HG03378 (cell line): ENCODE measurements at regions not wholly inside any gene's neighbourhood (a gene's known extent, or its start where the extent isn't known, plus 50 kb on each side); places are given as distances from the start of the nearest gene placed in this dataset.
"Not testable (repeated sequence)": the region's sequence is repeated elsewhere in the genome, so short reads cannot be mapped to it uniquely, and the experiment has no call there.

ENCODE experiments used
- ATAC-seq: cut with Tn5 transposase; IDR thresholded peaks from one replicate; pipeline ENCODE4 v1.9.1; 2021; ENCODE audit warnings: mild to moderate bottlenecking, moderate library complexity; ENCODE audit not compliant: unreplicated experiment

DNA sequence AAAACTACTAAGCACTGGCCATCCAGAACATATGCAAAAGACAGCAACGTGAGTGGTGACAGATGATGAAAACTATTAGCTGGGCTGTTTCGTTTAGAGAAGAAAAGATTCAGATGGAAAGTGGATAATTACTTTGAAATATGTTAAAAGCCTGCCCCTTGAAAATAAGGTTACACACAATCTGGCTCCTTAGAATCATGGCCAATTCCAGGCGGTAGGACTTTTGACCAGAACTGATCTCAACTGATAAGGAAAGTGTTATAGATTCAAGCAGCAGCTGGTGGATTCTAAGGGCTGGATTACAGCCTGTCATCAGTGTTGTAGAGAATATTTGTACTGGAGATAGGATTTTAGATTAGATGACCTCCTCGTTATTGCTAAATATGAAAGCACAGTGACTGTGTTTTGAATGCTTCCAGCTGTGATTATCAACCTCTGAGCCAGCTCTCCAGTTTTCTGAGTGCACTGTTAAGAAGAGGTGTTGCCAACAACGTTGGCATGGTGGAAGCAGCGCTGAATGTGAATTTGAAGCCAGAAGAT lies 75.1 kb downstream of the KBTBD2 start:
- ATAC-seq: not testable (repeated sequence)

DNA sequence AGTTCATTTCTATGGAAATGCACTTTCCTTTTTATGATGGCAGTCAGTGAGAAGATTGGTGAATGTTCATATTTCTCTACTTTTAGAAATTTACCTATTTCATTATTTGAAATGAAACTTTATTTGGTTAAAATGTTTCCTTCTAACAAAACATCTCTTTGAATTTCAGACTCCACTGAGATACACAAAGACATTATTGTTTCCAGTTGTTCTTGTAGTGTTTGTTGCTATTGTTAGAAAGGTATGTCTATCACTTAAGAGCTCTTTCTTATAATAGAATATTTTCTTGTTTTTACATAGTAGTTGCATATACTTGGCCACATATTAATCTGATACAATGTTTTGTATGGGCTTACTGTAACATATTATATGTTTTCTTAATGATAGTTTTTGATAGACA lies 76.8 kb downstream of the KBTBD2 start:
- not testable (repeated sequence) for ATAC-seq

DNA sequence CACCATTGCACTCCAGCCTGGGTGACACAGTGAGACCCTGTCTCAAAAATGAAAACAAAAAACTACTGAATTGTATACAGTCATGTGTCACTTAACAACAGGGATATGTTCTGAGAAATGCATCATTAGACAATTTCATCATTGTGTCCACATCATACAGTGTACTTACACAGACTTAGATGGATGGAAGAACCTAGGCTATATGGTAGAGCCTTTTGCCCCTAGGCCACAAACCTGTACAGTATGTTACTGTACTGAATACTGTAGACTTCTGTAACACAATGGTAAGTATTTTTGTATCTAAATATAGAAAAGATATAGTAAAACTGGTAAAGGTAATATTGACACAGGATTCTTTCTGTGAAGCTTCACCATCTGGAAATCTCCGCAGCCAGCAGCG lies 81.7 kb downstream of the KBTBD2 start:
- no peak for ATAC-seq

DNA sequence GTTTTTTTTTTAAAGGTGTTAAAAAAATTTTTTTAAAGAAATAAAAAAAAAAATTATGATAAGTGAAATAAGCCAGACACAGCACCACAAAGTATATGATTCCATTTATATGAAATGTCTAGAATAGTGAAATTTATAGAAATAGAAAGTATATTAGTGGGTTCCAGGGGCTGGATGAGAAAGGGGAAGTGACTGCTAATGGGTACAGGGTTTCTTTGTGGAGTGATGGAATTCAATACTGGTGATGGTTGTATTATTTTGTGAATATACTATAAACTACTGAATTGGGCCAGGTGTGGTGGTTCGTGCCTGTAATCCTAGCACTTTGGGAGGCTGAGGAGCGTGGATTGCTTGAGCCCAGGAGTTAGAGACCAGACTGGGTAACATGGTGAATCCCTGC lies 82.2 kb downstream of the KBTBD2 start:
- ATAC-seq: no peak

DNA sequence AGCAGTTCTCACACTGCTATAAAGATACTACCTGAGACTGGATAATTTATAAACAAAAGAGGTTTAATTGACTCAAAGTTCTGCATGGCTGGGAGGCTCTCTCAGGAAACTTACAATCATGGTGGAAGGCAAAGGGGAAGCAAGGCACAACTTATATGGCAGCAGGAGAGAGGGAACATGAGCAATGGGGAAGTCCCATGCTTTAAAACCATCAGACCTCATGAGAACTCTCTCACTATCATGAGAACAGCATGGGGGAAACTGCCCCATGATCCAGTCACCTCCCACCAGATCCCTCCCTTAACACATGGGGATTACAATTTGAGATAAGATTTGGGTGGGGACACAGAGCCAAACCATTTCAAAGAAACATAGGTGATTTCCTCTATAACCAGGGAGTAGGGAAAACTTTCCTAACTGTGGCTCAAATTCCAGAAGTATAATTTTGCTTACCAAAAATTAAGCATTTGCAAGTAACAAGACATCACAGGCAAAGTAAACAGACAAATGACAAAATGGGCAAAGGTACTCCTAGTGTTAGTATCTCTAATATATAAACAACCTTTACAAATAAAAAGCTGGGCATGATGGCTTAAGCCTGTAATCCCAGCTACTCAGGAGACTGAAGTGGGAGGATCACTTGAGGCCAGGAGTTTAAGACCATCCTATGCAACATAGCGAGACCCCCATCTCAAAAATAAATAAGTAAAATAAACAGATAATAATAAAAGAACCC lies 88.0 kb downstream of the KBTBD2 start:
- no peak for ATAC-seq

DNA sequence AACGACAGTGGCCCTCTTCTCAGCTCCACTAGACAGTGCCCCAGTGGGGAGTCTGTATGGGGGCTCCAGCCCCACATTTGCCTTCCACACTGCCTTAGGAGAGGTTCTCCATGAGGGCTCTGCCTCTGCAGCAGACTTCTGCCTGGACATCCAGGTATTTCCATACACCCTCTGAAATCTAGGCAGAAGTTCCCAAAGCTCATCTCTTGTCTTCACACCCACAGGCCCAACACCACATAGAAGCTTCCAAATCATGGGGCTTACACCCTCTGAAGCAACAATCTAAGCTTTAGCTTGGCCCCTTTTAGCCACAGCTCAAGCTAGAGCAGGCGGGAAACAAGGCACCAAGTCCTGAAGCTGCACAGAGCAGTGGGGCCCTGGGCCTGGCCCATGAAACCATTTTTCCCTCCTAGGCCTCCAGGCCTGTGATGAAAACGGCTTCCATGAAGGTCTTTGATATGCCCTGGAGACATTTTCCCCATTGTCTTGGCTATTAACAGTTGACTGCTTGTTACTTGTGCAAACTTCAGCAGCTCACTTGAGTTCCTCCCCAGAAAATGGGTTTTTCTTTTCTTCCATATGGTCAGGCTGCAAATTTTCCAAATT lies 89.2 kb downstream of the KBTBD2 start:
- ATAC-seq: no peak

DNA sequence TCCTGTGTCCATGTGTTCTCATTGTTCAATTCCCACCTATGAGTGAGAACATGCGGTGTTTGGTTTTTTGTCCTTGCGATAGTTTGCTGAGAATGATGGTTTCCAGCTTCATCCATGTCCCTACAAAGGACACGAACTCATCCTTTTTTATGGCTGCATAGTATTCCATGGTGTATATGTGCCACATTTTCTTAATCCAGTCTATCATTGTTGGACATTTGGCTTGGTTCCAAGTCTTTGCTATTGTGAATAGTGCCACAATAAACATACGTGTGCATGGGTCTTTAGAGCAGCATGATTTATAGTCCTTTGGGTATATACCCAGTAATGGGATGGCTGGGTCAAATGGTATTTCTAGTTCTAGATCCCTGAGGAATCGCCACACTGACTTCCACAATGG lies 98.5 kb downstream of the KBTBD2 start:
- ATAC-seq: not testable (repeated sequence)

DNA sequence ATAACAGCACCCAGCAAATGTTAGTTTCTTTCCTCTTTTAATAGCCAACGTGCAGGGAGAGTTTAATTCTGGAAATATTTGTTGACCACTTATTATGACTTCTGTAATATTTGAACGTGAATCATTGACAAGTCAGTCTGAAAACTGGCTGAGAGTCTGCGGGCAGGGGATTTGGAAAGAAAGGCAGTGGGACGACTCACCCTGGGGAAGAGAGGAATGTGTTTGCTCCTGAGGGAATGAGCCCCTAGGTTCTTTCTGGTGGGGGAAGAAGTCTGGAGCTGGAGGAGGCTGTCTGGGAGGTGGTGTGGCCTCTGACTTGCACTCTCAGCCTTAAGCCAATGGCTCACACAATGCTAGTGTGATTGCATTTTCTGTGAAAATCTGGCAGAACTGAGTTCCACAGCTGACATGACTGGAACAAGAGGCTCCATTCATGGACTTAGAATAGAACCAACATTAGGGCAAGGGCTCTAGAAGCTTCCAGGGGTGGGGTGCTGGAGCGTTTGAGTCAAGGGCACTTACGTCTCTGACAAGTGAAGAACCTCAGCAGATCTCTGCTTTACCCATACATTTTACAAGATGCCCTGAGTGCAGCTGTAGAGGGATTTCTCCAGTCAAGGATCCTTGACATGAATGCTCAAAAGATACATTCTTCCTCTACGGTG lies 100.7 kb downstream of the KBTBD2 start:
- not testable (repeated sequence) for ATAC-seq

DNA sequence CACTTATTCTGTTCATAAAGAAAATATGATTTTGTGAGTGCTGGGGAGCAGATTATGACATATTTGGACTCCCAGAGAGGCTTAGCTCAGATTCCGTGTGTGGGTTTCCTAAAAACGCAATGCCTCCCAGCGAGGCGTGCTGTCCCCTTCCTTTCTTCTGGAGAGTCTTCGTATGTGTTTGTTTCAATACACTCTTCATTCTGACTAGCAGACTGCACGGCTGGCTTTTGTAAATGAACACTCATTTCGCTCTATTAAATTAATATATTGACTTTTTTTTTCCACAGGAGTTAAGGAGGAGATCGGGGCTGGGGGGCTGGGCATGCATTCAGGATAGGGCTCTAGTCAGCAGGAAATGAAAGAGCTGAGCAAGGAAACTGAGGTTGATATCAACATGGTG lies 102.3 kb downstream of the KBTBD2 start:
- not testable (repeated sequence) for ATAC-seq

DNA sequence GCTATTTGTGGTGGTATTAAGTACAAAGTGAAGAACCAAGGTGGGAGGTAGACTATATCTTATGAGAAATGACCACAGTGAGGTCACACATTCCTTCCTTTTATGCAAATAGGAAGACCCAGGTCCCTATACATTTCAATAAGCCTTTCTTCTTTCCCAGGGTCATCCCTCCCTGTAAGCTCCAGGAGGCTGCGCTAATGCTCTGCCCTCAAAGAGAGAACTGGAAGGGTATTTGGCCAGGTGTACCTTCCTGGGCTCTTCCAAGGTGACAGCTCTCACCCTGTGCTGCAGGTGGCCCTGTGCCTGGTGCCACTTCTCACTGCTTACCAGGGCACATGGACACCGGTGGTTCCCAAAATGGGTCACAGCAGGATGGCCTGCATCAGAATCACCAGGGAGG lies 103.4 kb downstream of the KBTBD2 start:
- not testable (repeated sequence) for ATAC-seq

DNA sequence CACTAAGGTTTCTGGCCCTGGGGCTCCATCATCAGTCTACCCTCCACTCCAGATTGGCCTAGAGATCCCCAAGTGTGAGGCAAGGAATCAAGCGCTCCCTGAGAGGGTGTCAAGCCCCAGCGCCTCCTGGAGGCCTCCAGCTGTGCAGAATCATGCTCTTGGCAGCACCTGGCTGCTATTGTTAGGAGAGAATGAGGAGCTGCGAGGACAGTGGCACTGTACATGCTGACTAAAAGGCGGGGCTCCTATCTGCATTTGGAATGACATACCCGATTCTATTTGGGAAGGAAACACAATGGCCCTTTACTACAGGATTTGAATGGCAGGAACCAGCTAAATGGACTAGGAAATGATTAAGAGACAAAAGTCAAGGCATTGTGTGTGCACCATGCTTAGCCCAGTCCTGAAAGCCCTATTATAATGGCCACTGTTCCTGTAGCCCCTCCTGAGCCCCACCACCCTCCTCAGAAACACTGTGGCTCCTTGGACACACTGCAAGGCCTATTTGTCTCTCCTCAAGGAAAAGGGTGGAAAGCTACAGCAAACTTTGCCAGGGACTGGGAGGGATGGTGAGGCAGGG lies 106.1 kb downstream of the KBTBD2 start:
- ATAC-seq: not testable (repeated sequence)

DNA sequence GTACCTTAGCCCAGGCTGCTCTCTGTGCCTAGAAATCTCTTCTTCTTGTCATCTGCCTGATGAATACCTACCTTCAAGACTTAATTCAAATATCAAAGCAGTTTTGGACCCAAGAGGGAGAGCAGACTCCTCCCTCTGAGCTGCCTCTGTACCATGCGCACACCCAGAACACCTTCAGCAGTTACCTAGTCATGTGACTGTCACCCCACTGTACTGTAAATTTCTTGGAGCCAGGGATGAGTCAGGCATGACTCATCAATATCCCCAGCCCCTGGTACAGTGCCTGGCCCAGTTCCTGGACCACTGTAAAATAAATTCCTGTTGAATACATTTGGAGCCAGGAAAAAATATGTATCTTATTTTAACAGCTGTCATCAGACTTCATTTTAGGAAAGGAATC lies 111.7 kb downstream of the KBTBD2 start:
- ATAC-seq: not testable (repeated sequence)

DNA sequence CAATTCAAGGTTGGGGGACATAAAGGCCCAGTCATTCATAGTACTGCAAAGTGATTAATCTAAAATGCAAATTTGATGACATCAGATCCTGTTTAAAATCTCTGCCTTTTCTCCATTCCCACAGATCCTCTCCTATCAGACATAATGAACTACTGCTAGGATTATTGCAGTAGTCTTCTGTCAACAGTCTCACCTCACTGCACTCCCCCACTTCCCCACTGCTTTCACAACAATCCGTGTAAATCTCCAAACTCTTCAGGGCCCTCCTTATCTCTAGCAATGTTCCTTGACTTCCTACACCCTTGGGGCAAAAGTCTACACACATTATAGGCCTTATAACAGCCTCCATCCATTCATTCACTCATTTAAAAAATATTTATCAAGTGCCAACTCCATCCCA lies 112.4 kb downstream of the KBTBD2 start:
- ATAC-seq: no peak

DNA sequence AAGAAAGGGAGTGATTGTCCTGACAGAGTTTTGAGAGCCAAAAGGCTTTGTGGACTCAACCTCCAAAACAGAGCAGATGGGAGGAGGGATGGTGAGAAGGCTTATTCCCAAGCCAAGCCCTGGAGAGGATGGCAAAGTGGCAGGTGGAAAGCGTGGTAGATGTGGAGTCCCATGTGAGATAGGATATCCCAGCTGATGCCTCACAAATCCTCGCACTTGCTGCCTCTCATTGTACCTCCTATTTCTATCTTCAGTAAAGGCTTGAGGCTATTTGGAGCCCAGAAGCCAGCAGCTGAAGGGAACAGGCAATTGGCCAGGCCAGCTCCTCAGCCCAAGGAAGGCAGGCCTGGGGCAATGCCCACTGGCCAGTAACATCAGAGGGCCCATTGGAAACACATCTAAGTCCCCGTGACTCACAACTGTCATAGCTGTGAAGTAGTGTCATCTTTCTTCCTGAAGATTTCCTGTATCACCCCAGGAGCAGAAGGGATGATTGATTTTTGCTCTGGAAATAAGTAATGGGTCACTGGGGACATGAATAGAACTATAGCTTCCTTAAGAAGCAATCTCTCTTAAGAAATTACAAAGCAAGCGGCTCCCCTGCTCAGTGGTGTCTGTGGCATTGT lies 114.4 kb downstream of the KBTBD2 start:
- not testable (repeated sequence) for ATAC-seq

DNA sequence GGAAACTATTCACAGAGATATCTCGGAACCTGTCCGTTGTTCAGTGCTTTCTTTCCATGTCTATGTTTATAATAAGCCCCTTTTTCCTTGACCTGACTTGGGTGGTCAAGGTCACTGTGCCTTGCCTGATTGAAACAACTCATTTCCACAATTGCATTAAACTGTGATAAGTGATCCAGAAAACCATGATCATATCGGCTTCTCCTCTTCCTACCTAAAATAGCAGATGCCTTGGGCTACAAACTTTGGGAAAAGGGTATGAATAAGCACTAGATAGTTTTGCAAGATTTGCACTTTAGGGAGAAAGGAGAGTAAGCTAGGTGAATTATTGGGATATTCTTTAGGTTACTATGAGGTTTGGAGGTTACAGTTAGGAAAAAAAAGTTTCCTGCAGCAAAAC lies 115.2 kb downstream of the KBTBD2 start:
- ATAC-seq: not testable (repeated sequence)

DNA sequence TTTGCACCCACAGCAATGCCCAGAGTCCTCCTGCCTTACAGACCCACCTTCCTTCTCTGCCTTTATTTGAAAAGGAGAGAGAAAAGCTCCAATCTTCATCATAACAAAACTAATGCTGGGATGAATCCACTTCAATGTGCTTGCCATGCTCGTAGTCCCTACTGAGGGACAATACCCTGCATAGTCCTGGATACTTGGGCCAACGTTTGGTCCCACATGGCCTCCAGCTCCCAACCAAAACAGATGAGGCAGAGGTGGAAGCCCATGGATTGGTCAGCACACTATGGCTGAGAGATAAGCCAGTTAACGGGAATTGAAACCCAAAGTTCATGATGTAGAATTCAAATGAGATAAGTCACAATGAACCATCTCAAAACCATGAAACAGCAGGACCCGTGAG lies 115.8 kb downstream of the KBTBD2 start:
- ATAC-seq: not testable (repeated sequence)

DNA sequence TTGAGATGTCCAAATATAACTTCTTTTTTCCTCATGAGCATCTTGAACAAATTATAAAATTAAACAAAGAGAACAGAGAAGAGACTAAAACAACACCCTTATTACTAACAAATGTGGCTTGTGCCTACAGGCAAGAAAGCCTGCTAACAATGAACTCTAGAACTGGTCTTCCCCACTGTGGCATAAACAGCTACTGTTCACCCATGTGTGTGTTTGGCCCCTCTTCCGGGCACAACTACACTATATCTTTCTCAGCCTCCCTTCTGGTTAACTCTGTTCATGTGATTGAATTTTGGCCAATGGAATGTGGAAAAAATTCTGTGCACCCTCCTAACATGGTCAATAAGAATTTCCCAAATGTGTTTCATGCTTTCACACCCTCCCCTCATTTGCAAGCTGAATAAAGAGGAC lies 117.0 kb downstream of the KBTBD2 start:
- no peak for ATAC-seq

DNA sequence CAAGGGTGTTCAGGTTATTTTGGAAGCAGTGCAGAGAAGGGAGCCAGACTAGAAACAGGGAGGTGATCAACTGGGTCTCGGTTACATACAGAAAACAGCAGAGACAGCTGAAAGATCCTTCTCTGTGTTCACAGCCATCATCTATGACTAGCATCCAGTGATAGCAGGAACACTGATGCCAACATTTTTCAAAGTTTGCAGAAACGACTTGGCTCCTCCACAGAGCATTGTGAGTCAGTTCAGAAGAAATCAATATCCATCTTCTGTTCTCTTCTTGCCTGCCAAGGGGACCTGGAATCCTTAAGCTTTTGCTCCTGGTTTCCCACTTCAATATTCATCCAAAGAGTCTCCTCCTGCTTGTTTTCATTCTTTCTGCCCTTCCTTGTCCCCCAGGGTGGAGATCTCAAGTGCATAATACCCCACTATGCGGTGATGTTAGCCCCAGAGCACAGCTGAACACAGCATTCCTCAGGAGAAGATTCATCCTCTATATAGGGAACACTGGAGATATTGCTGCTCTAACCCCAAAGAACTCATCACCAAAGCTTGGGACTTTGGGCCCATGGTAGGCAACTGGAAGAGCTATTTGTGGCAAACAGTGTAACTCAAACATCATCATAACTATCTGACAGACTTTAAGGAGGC lies 122.6 kb downstream of the KBTBD2 start:
- ATAC-seq: not testable (repeated sequence)

DNA sequence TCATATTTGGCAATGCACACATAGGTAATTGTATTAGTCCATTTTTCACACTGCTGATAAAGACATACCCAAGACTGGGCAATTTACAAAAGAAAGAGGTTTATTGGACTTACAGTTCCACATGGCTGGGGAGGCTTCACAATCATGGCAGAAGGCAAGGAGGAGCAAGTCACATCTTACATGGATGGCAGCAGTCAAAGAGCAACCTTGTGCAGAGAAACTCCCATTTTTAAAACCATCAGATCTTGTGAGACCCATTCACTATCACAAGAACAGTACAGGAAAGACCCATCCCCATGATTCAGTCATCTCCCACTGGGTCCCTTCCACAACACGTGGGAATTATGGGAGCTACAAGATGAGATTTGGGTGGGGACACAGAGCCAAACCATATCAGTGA lies 123.2 kb downstream of the KBTBD2 start:
- not testable (repeated sequence) for ATAC-seq

DNA sequence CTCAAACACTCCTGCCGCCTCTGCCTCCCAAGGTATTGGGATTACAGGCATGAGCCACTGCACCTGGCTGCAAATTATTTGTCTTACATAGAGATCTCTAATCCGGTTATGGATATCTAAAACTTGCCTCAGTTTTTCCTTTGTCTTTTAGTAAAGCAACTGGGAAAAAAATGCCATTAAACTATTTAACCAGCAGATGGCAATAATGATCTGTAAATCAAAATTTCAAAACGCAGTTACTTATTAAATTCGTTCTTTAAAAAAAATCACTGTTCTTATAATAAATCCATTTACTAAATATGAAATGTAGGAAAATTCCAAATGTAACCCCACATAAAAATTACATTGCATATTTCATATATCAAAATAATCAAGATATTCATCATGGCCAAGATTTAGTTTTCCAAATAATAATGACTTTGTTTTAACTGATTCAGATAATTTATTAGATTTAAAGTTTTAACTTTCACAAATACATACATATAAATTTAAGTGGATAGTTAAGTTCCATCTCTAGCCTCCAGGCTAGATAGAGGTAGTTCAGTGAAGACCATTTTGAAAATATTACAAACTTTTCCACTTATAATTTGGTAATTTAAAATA lies 125.8 kb downstream of the KBTBD2 start:
- not testable (repeated sequence) for ATAC-seq
